GM12878 (cell line): ENCODE measurements at regions not wholly inside any gene's neighbourhood (a gene's known extent, or its start where the extent isn't known, plus 50 kb on each side); places are given as distances from the start of the nearest gene placed in this dataset.

ENCODE experiments used
- ATAC-seq: fragments of 200-7000 bp; cut with Tn5 transposase; 3 replicates; pipeline ENCODE4 v1.9.1; 2020; ENCODE audit warnings: mild to moderate bottlenecking, moderate library complexity
- BruUV-seq: library from RNA; stranded (reverse); fragments of 400-500 nt; replicated peaks from 2 replicates; lab custom pipeline; 2021; lab: Mats Ljungman, UMichigan
- CTCF ChIA-PET: fragments of 300-600 bp; sonication (Branson Sonifier 250); formaldehyde crosslinking; extraction: SDS; loops from one replicate; lab custom pipeline; 2021; ENCODE audit warnings: inconsistent platforms; lab: Yijun Ruan, JAX
- POLR2A ChIA-PET: fragments of 350-600 bp; formaldehyde crosslinking; extraction: SDS; loops from one replicate; lab custom pipeline; 2021; ENCODE audit warnings: inconsistent platforms; lab: Charles Lee
- RAD21 ChIA-PET: fragments of 300-600 bp; sonication (Branson Sonifier 250); formaldehyde crosslinking; loops from one replicate; lab custom pipeline; 2023; ENCODE audit warnings: antibody characterized with exemption; ENCODE audit not compliant: unreplicated experiment; lab: Charles Lee
- SMC1A ChIA-PET: fragments of 300-600 bp; sonication (Branson Sonifier 250); formaldehyde crosslinking; loops from one replicate; lab custom pipeline; 2023; ENCODE audit not compliant: unreplicated experiment, uncharacterized antibody; lab: Charles Lee
- DNase-seq: peaks from one replicate; pipeline ENCODE4 v3.0.0-alpha.2; 2011; ENCODE audit warnings: low read depth, low spot score
- FAIRE-seq: peaks from 3 replicates; lab custom pipeline; 2011; peaks lifted over from hg19 to GRCh38; lab: Jason Lieb, UNC
- H2AFZ ChIP-seq: 2 replicates; pipeline ENCODE4 v1.6.0; 2011; ENCODE audit warnings: low read depth, low read length, control low read depth; ENCODE audit not compliant: control insufficient read depth
- H3K27ac ChIP-seq: 2 replicates; pipeline ENCODE4 v1.5.1; 2011; ENCODE audit warnings: control low read depth; ENCODE audit not compliant: control insufficient read depth, insufficient read depth
- H3K27me3 ChIP-seq, 2 experiments: replicated peaks in 1 of 2; 2 replicates each; pipeline versions ENCODE4 v1.6.0 to v1.6.1; 2011; ENCODE audit warnings: low read length in 1 of 2; ENCODE audit not compliant: control insufficient read depth in 2 of 2, insufficient read depth in 2 of 2
- H3K36me3 ChIP-seq, 2 experiments: 2 replicates each; pipeline ENCODE4 v1.5.1; 2011; ENCODE audit warnings: low read length in 1 of 2; ENCODE audit not compliant: control insufficient read depth in 2 of 2, insufficient read depth in 2 of 2
- H3K4me1 ChIP-seq: 2 replicates; pipeline ENCODE4 v1.6.1; 2011; ENCODE audit warnings: mild to moderate bottlenecking, low read length, moderate library complexity, mixed read lengths; ENCODE audit not compliant: control insufficient read depth, insufficient read depth
- H3K4me2 ChIP-seq: 2 replicates; pipeline ENCODE4 v1.6.0; 2011; ENCODE audit warnings: control low read depth; ENCODE audit not compliant: control insufficient read depth, insufficient read depth
- H3K4me3 ChIP-seq: fragments of 200-600 bp; sonication (generic); 2 replicates; pipeline ENCODE4 v1.5.1; 2016
- H3K79me2 ChIP-seq: 2 replicates; pipeline ENCODE4 v1.6.0; 2011; ENCODE audit warnings: low read length; ENCODE audit not compliant: control insufficient read depth, insufficient read depth
- H3K9ac ChIP-seq: 2 replicates; pipeline ENCODE4 v1.8.0; 2011; ENCODE audit warnings: low read length, control low read depth, mixed read lengths; ENCODE audit not compliant: control insufficient read depth, insufficient read depth
- H3K9me3 ChIP-seq: replicated peaks from 3 replicates; pipeline ENCODE4 v1.5.1; 2011; ENCODE audit warnings: mild to moderate bottlenecking, low read length; ENCODE audit not compliant: control insufficient read depth, insufficient read depth
- H4K20me1 ChIP-seq: 2 replicates; pipeline ENCODE4 v1.6.0; 2011; ENCODE audit not compliant: control insufficient read depth, insufficient read depth
- ATF2 ChIP-seq: IDR thresholded peaks from 2 replicates; pipeline ENCODE4 v1.6.1; 2012; ENCODE audit warnings: low read length, inconsistent platforms
- BHLHE40 ChIP-seq, 2 experiments: fragments of 450-650 bp in 1 of 2; IDR thresholded peaks; 2 replicates each; pipeline ENCODE4 v1.6.1; 2011 to 2017; ENCODE audit warnings: low read depth in 2 of 2, borderline replicate concordance in 1 of 2, improper control_type of control experiment in 1 of 2, low read length in 1 of 2, mild to moderate bottlenecking in 1 of 2
- MLLT1 ChIP-seq: fragments of 450-650 bp; IDR thresholded peaks from 2 replicates; pipeline ENCODE4 v1.6.1; 2016; ENCODE audit warnings: mild to moderate bottlenecking
- REST ChIP-seq: IDR thresholded peaks from 2 replicates; pipeline ENCODE4 v1.6.1; 2012; ENCODE audit warnings: mild to moderate bottlenecking, low read depth, low read length
- STAT1 ChIP-seq: fragments of 450-650 bp; conservative IDR thresholded peaks from 2 replicates; pipeline ENCODE4 v1.6.1; 2014; ENCODE audit warnings: antibody characterized with exemption, mild to moderate bottlenecking
- WGBS: methylation state at CpG from one replicate; pipeline ENCODE4 v1.1.6; 2016; ENCODE audit warnings: low lambda C conversion rate; ENCODE audit not compliant: insufficient replicate concordance, insufficient coverage; ENCODE audit errors: missing lambda C conversion rate; 5-methylcytosine and 5-hydroxymethylcytosine counted together
- in situ Hi-C: fragments of 300-500 bp; cut with MboI; formaldehyde crosslinking; loops from 9 replicates; pipeline ENCODE4 v1.14.3; 2018; ENCODE audit warnings: mixed read lengths
- intact Hi-C: fragments of 100-400 bp; cut with micrococcal nuclease; formaldehyde crosslinking; loops from one replicate; pipeline ENCODE4 v1.14.2; 2022; ENCODE audit not compliant: unreplicated experiment
- TF ChIP-seq, protein P1 (sequence below): fragments of 150-350 bp; IDR thresholded peaks from 2 replicates; pipeline ENCODE4 v1.6.1; 2016; ENCODE audit warnings: low read depth, low read length
- TF ChIP-seq, protein P2 (sequence below): fragments of 450-650 bp; IDR thresholded peaks from 2 replicates; pipeline ENCODE4 v1.6.1; 2017; ENCODE audit warnings: antibody characterized with exemption, mild to moderate bottlenecking, moderate library complexity
- TF ChIP-seq, protein P3 (sequence below): IDR thresholded peaks from 2 replicates; pipeline ENCODE4 v1.6.1; 2012; ENCODE audit warnings: low read depth, low read length, improper control_type of control experiment

GRCh38 chr9:99678566-99678965 is 143.1 kb upstream of the NR4A3 start (continued):
- TF ChIP-seq MLLT1 (no peak), REST (no peak)

GRCh38 chr9:99680191-99680590 is 141.5 kb upstream of the NR4A3 start:
- SMC1A ChIA-PET = interaction anchor here (1.6 to 2.0 kb wide), 2 partner anchors 11 to 13 kb away, joined by 4 to 7 read pairs; no protein-coding TSS in a partner anchor
- POLR2A ChIA-PET = no interaction called here
- RAD21 ChIA-PET = no interaction called here
- no peak overlapping the region for H3K9ac ChIP-seq
- intact Hi-C loops = no loop called here
- H4K20me1 ChIP-seq = no peaks in the 10 kb centered on the region
- in situ Hi-C loops = no loop called here
- FAIRE-seq (no peak), DNase-seq (no peak), ATAC-seq (no peak)
- no peaks in the 10 kb centered on the region for H3K27me3 ChIP-seq
- no peak overlapping the region for H3K4me2 ChIP-seq
- no peaks in the 10 kb centered on the region for H3K79me2 ChIP-seq
- no peaks in the 10 kb centered on the region for H3K4me1 ChIP-seq
- 47% methylated on average over 1 of the region's 1 CpG for WGBS
- CTCF ChIA-PET = interaction anchor here (0.5 kb wide), 1 partner anchor 122 kb away, joined by 3 read pairs; no protein-coding TSS in a partner anchor
- no peak overlapping the region for H2AFZ ChIP-seq
- H3K4me3 ChIP-seq = no peak overlapping the region
- no TSS peak for BruUV-seq
- no peak overlapping the region for H3K27ac ChIP-seq
- H3K36me3 ChIP-seq = no peaks in the 10 kb centered on the region
- no peaks in the 10 kb centered on the region; the same call in 2 of the 3 replicates for H3K9me3 ChIP-seq
- TF ChIP-seq ATF2 (no peak), STAT1 (no peak), BHLHE40 (IDR thresholded peaks at IDR 0.05; ENCODE audit: borderline replicate concordance in 1 of 2, low read depth in 2 of 2, low read length in 1 of 2) (no peak)
- TF ChIP-seq, protein P1, sequence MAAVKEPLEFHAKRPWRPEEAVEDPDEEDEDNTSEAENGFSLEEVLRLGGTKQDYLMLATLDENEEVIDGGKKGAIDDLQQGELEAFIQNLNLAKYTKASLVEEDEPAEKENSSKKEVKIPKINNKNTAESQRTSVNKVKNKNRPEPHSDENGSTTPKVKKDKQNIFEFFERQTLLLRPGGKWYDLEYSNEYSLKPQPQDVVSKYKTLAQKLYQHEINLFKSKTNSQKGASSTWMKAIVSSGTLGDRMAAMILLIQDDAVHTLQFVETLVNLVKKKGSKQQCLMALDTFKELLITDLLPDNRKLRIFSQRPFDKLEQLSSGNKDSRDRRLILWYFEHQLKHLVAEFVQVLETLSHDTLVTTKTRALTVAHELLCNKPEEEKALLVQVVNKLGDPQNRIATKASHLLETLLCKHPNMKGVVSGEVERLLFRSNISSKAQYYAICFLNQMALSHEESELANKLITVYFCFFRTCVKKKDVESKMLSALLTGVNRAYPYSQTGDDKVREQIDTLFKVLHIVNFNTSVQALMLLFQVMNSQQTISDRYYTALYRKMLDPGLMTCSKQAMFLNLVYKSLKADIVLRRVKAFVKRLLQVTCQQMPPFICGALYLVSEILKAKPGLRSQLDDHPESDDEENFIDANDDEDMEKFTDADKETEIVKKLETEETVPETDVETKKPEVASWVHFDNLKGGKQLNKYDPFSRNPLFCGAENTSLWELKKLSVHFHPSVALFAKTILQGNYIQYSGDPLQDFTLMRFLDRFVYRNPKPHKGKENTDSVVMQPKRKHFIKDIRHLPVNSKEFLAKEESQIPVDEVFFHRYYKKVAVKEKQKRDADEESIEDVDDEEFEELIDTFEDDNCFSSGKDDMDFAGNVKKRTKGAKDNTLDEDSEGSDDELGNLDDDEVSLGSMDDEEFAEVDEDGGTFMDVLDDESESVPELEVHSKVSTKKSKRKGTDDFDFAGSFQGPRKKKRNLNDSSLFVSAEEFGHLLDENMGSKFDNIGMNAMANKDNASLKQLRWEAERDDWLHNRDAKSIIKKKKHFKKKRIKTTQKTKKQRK = no peak
- TF ChIP-seq, protein P2, sequence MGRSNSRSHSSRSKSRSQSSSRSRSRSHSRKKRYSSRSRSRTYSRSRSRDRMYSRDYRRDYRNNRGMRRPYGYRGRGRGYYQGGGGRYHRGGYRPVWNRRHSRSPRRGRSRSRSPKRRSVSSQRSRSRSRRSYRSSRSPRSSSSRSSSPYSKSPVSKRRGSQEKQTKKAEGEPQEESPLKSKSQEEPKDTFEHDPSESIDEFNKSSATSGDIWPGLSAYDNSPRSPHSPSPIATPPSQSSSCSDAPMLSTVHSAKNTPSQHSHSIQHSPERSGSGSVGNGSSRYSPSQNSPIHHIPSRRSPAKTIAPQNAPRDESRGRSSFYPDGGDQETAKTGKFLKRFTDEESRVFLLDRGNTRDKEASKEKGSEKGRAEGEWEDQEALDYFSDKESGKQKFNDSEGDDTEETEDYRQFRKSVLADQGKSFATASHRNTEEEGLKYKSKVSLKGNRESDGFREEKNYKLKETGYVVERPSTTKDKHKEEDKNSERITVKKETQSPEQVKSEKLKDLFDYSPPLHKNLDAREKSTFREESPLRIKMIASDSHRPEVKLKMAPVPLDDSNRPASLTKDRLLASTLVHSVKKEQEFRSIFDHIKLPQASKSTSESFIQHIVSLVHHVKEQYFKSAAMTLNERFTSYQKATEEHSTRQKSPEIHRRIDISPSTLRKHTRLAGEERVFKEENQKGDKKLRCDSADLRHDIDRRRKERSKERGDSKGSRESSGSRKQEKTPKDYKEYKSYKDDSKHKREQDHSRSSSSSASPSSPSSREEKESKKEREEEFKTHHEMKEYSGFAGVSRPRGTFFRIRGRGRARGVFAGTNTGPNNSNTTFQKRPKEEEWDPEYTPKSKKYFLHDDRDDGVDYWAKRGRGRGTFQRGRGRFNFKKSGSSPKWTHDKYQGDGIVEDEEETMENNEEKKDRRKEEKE = no peak
- TF ChIP-seq, protein P3, sequence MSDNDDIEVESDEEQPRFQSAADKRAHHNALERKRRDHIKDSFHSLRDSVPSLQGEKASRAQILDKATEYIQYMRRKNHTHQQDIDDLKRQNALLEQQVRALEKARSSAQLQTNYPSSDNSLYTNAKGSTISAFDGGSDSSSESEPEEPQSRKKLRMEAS = no peak
